ENCODE measurements at regions not wholly inside any gene's neighbourhood (a gene's known extent, or its start where the extent isn't known, plus 50 kb on each side); places are given as distances from the start of the nearest gene placed in this dataset.
"Not testable (repeated sequence)": the region's sequence is repeated elsewhere in the genome, so short reads cannot be mapped to it uniquely, and the experiment has no call there.

GRCh38 chr12:102289702-102290101, 92.1 kb upstream of the PMCH start:
- TF ChIP-seq EZH2 (optimal IDR thresholded peaks at IDR 0.05; ENCODE audit: low read depth, low read length); CTCF (IDR thresholded peaks at IDR 0.05; ENCODE audit: low read length); EZH2phosphoT487 (IDR thresholded peaks at IDR 0.05; ENCODE audit: low read length): not testable (repeated sequence)
